H1 (cell line): ENCODE measurements at regions not wholly inside any gene's neighbourhood (a gene's known extent, or its start where the extent isn't known, plus 50 kb on each side); places are given as distances from the start of the nearest gene placed in this dataset.

Source experiments
- CTCF ChIA-PET: fragments of 300-600 bp; sonication (Branson Sonifier 250); formaldehyde crosslinking; loops from one replicate; lab custom pipeline; 2021; ENCODE audit not compliant: partially characterized antibody; lab: Charles Lee
- POLR2A ChIA-PET: fragments of 300-600 bp; sonication (Branson Sonifier 250); formaldehyde crosslinking; loops from one replicate; lab custom pipeline; 2021; ENCODE audit warnings: inconsistent platforms; ENCODE audit not compliant: partially characterized antibody; lab: Charles Lee
- DNase-seq, 2 experiments: peaks; one replicate each; pipeline versions ENCODE4 v3.0.0 to v3.0.0-alpha.2; 2010 to 2022; ENCODE audit warnings: low spot score in 2 of 2, low read depth in 1 of 2, mixed read lengths in 1 of 2
- FAIRE-seq: peaks from 2 replicates; lab custom pipeline; 2011; peaks lifted over from hg19 to GRCh38; lab: Jason Lieb, UNC
- H2AFZ ChIP-seq: 2 replicates; pipeline ENCODE4 v1.8.1; 2012; ENCODE audit warnings: low read length, inconsistent platforms
- H2AK5ac ChIP-seq: 2 replicates; pipeline ENCODE4 v1.6.1; 2013; ENCODE audit warnings: low read depth, low read length
- H2BK120ac ChIP-seq: replicated peaks from 2 replicates; pipeline ENCODE3; 2013; ENCODE audit warnings: low read depth, low read length, inconsistent platforms
- H2BK12ac ChIP-seq: 2 replicates; pipeline ENCODE4 v1.6.1; 2013; ENCODE audit warnings: low read depth, low read length
- H2BK15ac ChIP-seq: 2 replicates; pipeline ENCODE4 v1.6.1; 2013; ENCODE audit warnings: low read length
- H2BK20ac ChIP-seq: 2 replicates; pipeline ENCODE4 v1.6.1; 2013; ENCODE audit warnings: low read length
- H2BK5ac ChIP-seq: 2 replicates; pipeline ENCODE4 v1.6.1; 2013; ENCODE audit warnings: low read depth, low read length
- H3K14ac ChIP-seq: 2 replicates; pipeline ENCODE4 v1.6.1; 2013; ENCODE audit warnings: inconsistent platforms; ENCODE audit not compliant: insufficient read length
- H3K18ac ChIP-seq: 2 replicates; pipeline ENCODE4 v1.6.1; 2013; ENCODE audit warnings: low read length; ENCODE audit errors: extremely low read depth
- H3K23ac ChIP-seq: 2 replicates; pipeline ENCODE4 v1.6.1; 2013; ENCODE audit warnings: inconsistent platforms; ENCODE audit not compliant: insufficient read length
- H3K23me2 ChIP-seq: 2 replicates; pipeline ENCODE4 v1.6.1; 2013; ENCODE audit warnings: low read depth, low read length
- H3K27ac ChIP-seq: 2 replicates; pipeline ENCODE4 v1.6.1; 2011; ENCODE audit warnings: low read depth, low read length, inconsistent platforms
- H3K27me3 ChIP-seq, 4 experiments: replicated peaks in 1 of 4; 1 replicate in 1 of 4; 2 replicates in 3 of 4; pipeline versions ENCODE4 v1.6.1 to v1.8.1; 2011 to 2013; ENCODE audit warnings: low read length in 3 of 4, mild to moderate bottlenecking in 3 of 4, inconsistent platforms in 2 of 4, mixed read lengths in 2 of 4, moderate library complexity in 1 of 4; ENCODE audit not compliant: control insufficient read depth in 3 of 4, insufficient read depth in 3 of 4; ENCODE audit errors: extremely low read depth in 1 of 4
- H3K36me3 ChIP-seq, 4 experiments: 2 replicates each; pipeline versions ENCODE4 v1.6.1 to v1.8.1; 2011 to 2013; ENCODE audit warnings: mild to moderate bottlenecking in 4 of 4, low read length in 3 of 4, moderate library complexity in 2 of 4, control low read depth in 1 of 4, inconsistent platforms in 1 of 4; ENCODE audit not compliant: insufficient read depth in 4 of 4, control insufficient read depth in 2 of 4
- H3K4ac ChIP-seq: replicated peaks from 2 replicates; pipeline ENCODE3; 2013; ENCODE audit warnings: low read length, low read depth, mixed read lengths, inconsistent platforms; ENCODE audit not compliant: insufficient read length
- H3K4me1 ChIP-seq, 4 experiments: replicated peaks in 1 of 4; 1 replicate in 1 of 4; 2 replicates in 3 of 4; pipeline versions ENCODE4 v1.6.1 to v1.8.1; 2011 to 2013; ENCODE audit warnings: low read length in 3 of 4, inconsistent platforms in 2 of 4, mixed read lengths in 1 of 4; ENCODE audit not compliant: insufficient read depth in 4 of 4, control insufficient read depth in 3 of 4
- H3K4me2 ChIP-seq, 2 experiments: 2 replicates each; pipeline versions ENCODE4 v1.6.1 to v1.8.1; 2011 to 2013; ENCODE audit warnings: low read depth in 2 of 2, low read length in 2 of 2, control low read depth in 1 of 2, inconsistent platforms in 1 of 2, mild to moderate bottlenecking in 1 of 2; ENCODE audit not compliant: insufficient read depth in 1 of 2
- H3K4me3 ChIP-seq, 4 experiments: fragments of 200-600, 300-600 bp in 1 of 4; sonication (generic), shearing (Covaris generic), sonication (Bioruptor Twin) in 1 of 4; 2 replicates each; pipeline versions ENCODE4 v1.5.1 to v1.8.1; 2011 to 2016; ENCODE audit warnings: low read length in 4 of 4, low read depth in 3 of 4, control low read depth in 2 of 4, inconsistent platforms in 2 of 4, mild to moderate bottlenecking in 2 of 4, mixed read lengths in 1 of 4, moderate library complexity in 1 of 4; ENCODE audit not compliant: insufficient read depth in 2 of 4; ENCODE audit errors: extremely low read depth in 1 of 4
- H3K56ac ChIP-seq: replicated peaks from 2 replicates; pipeline ENCODE3; 2013; ENCODE audit warnings: low read depth, mild to moderate bottlenecking, mixed read lengths, low read length, inconsistent platforms; ENCODE audit not compliant: insufficient read length
- H3K79me1 ChIP-seq: 2 replicates; pipeline ENCODE4 v1.6.1; 2013; ENCODE audit warnings: low read depth, low read length, control low read depth
- H3K79me2 ChIP-seq, 2 experiments: 2 replicates each; pipeline versions ENCODE4 v1.6.1 to v1.8.1; 2012 to 2013; ENCODE audit warnings: low read length in 2 of 2, mild to moderate bottlenecking in 2 of 2, inconsistent platforms in 1 of 2; ENCODE audit not compliant: insufficient read depth in 2 of 2, control insufficient read depth in 1 of 2
- H3K9ac ChIP-seq, 4 experiments: replicated peaks in 1 of 4; 1 replicate in 1 of 4; 2 replicates in 3 of 4; pipeline versions ENCODE4 v1.6.1 to v1.8.1; 2011 to 2013; ENCODE audit warnings: low read depth in 3 of 4, low read length in 3 of 4, control low read depth in 2 of 4, mild to moderate bottlenecking in 2 of 4, moderate library complexity in 2 of 4, inconsistent platforms in 1 of 4; ENCODE audit errors: extremely low read depth in 1 of 4
- H3K9me3 ChIP-seq, 2 experiments: 2 replicates each; pipeline versions ENCODE4 v1.6.1 to v1.8.1; 2012 to 2013; ENCODE audit warnings: mild to moderate bottlenecking in 2 of 2, moderate library complexity in 2 of 2, control low read depth in 1 of 2, inconsistent platforms in 1 of 2, low read depth in 1 of 2, low read length in 1 of 2, mixed read lengths in 1 of 2; ENCODE audit not compliant: insufficient read depth in 2 of 2
- H4K20me1 ChIP-seq, 2 experiments: replicated peaks in 1 of 2; 2 replicates each; pipeline versions ENCODE3 to v1.8.1; 2011 to 2013; ENCODE audit warnings: inconsistent platforms in 2 of 2, low read length in 2 of 2, mild to moderate bottlenecking in 1 of 2; ENCODE audit not compliant: insufficient read depth in 2 of 2, control insufficient read depth in 1 of 2
- H4K5ac ChIP-seq: 2 replicates; pipeline ENCODE4 v1.6.1; 2013; ENCODE audit warnings: low read length, low read depth, mixed read lengths, inconsistent platforms; ENCODE audit not compliant: insufficient read length
- H4K8ac ChIP-seq: 2 replicates; pipeline ENCODE4 v1.8.0; 2013; ENCODE audit warnings: mild to moderate bottlenecking, moderate library complexity, low read length, inconsistent platforms; ENCODE audit not compliant: insufficient read depth; ENCODE audit errors: extremely low read depth
- H4K91ac ChIP-seq: replicated peaks from 2 replicates; pipeline ENCODE3; 2013; ENCODE audit warnings: low read length, mixed read lengths, inconsistent platforms; ENCODE audit not compliant: insufficient read length
- ATF2 ChIP-seq: IDR thresholded peaks from 2 replicates; pipeline ENCODE4 v1.6.1; 2012; ENCODE audit warnings: low read length, inconsistent platforms
- E2F6 ChIP-seq: IDR thresholded peaks from 2 replicates; pipeline ENCODE4 v1.6.1; 2012; ENCODE audit warnings: inconsistent platforms
- NANOG ChIP-seq: IDR thresholded peaks from 2 replicates; pipeline ENCODE4 v1.6.1; 2011; ENCODE audit warnings: low read length, low read depth, mild to moderate bottlenecking, inconsistent platforms; ENCODE audit not compliant: insufficient read depth, poor library complexity, severe bottlenecking
- TAF1 ChIP-seq: IDR thresholded peaks from 2 replicates; pipeline ENCODE4 v1.6.1; 2011; ENCODE audit warnings: mild to moderate bottlenecking, low read depth, low read length
- WGBS, 2 experiments: shearing (Covaris generic) in 1 of 2; methylation state at CpG; one replicate each; pipeline versions ENCODE4 v1.1.6 to v1.1.7; 2013 to 2015; ENCODE audit warnings: low lambda C conversion rate in 2 of 2, mixed read lengths in 2 of 2, inconsistent platforms in 1 of 2, low coverage in 1 of 2, missing lambda C conversion rate in 1 of 2; ENCODE audit not compliant: insufficient replicate concordance in 2 of 2, insufficient coverage in 1 of 2, insufficient read length in 1 of 2; ENCODE audit errors: extremely low coverage in 1 of 2, missing lambda C conversion rate in 1 of 2; 5-methylcytosine and 5-hydroxymethylcytosine counted together

- 89% methylated on average over 7 of the region's 23 CpGs; no CpG with 5 or more reads in 1 of the 2 experiments for WGBS, 2 experiments
- FAIRE-seq = no peak
Observed at GRCh38 chr20:62581308-62581707, 61.0 kb upstream of the SLCO4A1 start.

More at GRCh38 chr20:62581308-62581707, 61.0 kb upstream of the SLCO4A1 start:
- H2AK5ac ChIP-seq = no peak overlapping the region
- no peaks in the 10 kb centered on the region for H3K27me3 ChIP-seq
- no peak overlapping the region for H4K91ac ChIP-seq
- H3K36me3 ChIP-seq = no peaks in the 10 kb centered on the region
- H2BK5ac ChIP-seq = no peak overlapping the region
- no peak overlapping the region for H3K4me2 ChIP-seq
- H3K9me3 ChIP-seq = no peaks in the 10 kb centered on the region
- H2AFZ ChIP-seq = no peak overlapping the region
- H2BK120ac ChIP-seq = no peak overlapping the region
- H3K79me1 ChIP-seq = no peaks in the 10 kb centered on the region
- H4K20me1 ChIP-seq = peaks cover 1 to 3% of the 10 kb centered on the region in 2 experiments
- H3K56ac ChIP-seq = no peak overlapping the region
- no peak for DNase-seq
- no peaks in the 10 kb centered on the region for H3K23me2 ChIP-seq
- no peak overlapping the region for H3K9ac ChIP-seq
- no peaks in the 10 kb centered on the region for H3K79me2 ChIP-seq
- no peak overlapping the region for H2BK20ac ChIP-seq
- H3K23ac ChIP-seq = no peak overlapping the region
- H3K4me3 ChIP-seq = no peak overlapping the region
- no peak overlapping the region for H3K18ac ChIP-seq
- ChIA-PET CTCF (interaction anchor here (0.8 to 1.8 kb wide), 4 partner anchors 12 to 51 kb away, joined by 3 to 4 read pairs (median 3); no protein-coding TSS in a partner anchor), POLR2A (no interaction called here)
- H2BK12ac ChIP-seq = no peak overlapping the region
- H3K4ac ChIP-seq = no peak overlapping the region
- no peak overlapping the region for H3K14ac ChIP-seq
- no peak overlapping the region for H4K8ac ChIP-seq
- H3K27ac ChIP-seq = no peak overlapping the region
- no peak overlapping the region for H2BK15ac ChIP-seq
- H4K5ac ChIP-seq = no peak overlapping the region
- no peak for TF ChIP-seq TAF1
- no peak for TF ChIP-seq ATF2
- TF ChIP-seq E2F6 = no peak
- no peak for TF ChIP-seq NANOG
- H3K4me1 ChIP-seq = peaks cover 0 to 15% (median 4%) of the 10 kb centered on the region in 4 experiments; a peak in 5 of 7 replicates
